ENCODE measurements at regions not wholly inside any gene's neighbourhood (a gene's known extent, or its start where the extent isn't known, plus 50 kb on each side); places are given as distances from the start of the nearest gene placed in this dataset.

DNA sequence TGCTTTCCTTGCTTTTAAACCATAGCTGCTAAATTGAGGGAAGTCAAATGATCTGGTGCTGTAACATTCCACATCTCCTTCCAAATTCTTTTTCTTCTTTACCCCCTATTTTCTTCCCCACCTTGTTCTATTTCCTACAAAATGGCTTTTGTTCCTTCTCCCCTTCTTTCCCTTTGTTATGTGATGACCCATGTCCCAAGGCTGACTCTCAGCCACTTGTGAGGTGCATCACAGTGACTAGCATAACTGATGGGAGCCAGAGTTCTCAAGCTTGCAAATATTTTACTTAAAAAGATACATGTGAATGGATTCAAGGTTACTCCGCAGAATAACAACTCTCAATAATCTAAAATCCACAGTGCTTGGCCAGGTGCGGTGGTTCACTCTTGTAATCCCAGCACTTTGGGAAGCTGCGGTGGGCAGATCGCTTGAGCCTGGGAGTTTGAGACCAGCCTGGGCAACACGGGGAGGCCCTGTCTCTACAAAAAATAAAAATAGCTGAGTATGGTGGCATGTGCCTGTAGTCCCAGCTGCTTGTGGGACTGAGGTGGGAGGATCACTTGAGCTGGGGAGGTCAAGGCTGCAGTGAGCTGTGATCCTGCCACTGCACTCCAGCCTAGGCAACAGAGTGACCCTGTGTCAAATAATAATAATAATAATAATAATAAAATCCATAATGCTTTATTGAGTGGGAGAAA is 100.1 kb upstream of the CERS6 start:
- no peak overlapping the region for H3K4me3 ChIP-seq (ENCODE audit: low read depth, low read length)
- TF ChIP-seq, protein P1, sequence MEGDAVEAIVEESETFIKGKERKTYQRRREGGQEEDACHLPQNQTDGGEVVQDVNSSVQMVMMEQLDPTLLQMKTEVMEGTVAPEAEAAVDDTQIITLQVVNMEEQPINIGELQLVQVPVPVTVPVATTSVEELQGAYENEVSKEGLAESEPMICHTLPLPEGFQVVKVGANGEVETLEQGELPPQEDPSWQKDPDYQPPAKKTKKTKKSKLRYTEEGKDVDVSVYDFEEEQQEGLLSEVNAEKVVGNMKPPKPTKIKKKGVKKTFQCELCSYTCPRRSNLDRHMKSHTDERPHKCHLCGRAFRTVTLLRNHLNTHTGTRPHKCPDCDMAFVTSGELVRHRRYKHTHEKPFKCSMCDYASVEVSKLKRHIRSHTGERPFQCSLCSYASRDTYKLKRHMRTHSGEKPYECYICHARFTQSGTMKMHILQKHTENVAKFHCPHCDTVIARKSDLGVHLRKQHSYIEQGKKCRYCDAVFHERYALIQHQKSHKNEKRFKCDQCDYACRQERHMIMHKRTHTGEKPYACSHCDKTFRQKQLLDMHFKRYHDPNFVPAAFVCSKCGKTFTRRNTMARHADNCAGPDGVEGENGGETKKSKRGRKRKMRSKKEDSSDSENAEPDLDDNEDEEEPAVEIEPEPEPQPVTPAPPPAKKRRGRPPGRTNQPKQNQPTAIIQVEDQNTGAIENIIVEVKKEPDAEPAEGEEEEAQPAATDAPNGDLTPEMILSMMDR (IDR thresholded peaks at IDR 0.05; ENCODE audit: insufficient read depth, low read depth, low read length): no peak
- DNase-seq (ENCODE audit: low read depth): no peak

DNA sequence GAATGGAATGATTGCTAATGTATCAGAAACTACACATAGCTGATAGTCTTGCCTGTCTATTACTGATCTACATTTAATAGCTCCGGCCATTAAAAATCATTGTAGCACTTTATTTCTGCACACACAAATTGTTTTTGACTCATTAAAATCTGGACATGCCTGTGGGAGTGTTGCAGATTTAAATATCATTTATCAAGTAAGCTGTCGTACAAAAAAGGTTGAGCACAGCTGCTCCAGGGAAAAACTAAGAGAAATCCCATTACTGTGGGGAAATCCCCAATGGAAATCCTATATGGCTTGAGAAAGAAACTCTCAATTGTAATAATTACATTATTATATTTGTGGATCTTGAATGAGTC is 99.6 kb upstream of the CERS6 start:
- no peak overlapping the region for H3K4me3 ChIP-seq (ENCODE audit: low read depth, low read length)
- no peak for DNase-seq (ENCODE audit: low read depth)
- TF ChIP-seq, protein P1 (IDR thresholded peaks at IDR 0.05; ENCODE audit: insufficient read depth, low read depth, low read length): no peak

DNA sequence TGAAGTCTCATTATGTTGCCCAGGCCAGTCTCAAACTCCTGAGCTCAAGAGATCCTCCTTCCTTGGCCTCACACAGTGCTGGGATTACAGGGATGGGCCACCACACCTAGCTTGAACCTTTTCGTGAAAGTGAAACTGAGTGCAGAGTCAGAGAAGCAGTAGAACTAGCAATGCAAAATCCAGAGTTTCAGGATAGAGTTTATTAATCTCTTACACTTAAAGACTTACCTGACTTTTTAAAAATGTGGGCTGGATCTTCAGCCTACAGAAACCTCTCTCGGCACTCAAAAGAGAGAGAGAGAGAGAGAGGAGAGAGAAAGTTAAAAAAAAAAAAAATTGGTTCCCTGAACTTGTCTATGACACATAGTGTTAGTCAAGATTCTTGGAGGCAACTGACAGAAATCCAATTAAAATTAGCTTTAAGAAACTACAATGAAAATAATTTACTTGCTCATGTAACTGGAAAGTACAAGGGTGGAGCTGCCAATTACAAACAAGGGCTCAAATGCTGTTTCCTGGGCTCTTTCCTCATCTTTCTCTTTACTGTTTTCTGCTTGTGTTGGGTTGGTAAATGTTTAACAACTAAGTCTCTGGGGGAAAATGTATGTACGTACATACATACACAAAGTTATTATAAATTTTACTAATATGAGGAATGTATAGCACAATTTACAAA is 98.1 kb upstream of the CERS6 start:
- H3K4me3 ChIP-seq (ENCODE audit: low read depth, low read length): no peak overlapping the region
- TF ChIP-seq, protein P1 (IDR thresholded peaks at IDR 0.05; ENCODE audit: insufficient read depth, low read depth, low read length): no peak
- no peak for DNase-seq (ENCODE audit: low read depth)

DNA sequence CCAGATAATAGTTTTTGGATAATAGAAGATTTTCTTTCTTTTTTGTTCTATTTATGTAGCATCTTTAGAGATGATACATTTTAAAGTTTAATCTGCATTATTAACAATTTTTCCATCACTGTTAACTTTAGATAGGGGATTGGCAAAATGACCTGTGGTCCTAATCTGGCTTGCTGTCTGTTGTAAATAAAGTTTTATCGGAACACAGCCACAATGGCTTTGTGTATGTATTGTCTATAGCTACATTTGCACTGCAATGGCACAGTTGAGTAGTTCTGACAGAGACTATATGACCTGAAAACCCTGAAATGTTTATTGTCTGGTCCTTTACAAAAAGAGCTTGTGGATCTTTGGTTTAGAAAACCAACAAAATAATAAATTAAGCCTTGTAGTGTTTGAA is 97.0 kb upstream of the CERS6 start:
- H3K4me3 ChIP-seq (ENCODE audit: low read depth, low read length): no peak overlapping the region
- TF ChIP-seq, protein P1 (IDR thresholded peaks at IDR 0.05; ENCODE audit: insufficient read depth, low read depth, low read length): no peak
- DNase-seq (ENCODE audit: low read depth): no peak

DNA sequence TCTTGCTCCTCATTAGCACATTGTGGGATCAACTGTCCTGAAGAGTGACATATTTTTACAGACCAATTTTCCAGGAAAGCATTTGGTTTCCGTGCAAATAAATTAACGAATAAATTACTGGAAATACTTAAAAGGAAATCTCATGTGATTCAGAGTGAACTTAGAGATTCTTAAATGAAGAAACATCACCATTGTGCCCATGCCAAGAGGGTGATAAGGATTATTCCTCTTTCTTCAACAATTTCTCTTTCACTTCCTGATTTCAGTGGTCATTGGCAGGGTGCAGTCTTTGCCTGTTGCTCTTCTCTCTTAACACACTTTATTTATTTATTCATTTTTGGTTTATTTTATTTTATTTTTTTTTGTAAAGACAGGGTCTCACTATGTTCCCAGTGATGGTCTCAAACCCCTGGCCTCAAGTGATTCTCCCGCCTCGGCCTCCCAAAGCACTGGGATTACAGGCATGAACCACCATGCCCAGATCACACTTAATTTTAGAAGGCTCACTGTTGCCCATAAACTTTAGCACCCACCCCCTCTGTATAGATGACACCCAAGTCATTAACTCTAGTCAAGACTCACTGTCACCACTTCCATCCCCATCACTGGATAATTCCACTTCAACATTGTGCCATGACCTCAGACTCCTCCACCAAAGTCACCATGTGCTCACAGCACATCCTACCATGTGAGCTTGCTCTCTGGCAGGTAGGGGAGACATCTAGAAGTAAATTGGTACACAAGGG is 92.6 kb upstream of the CERS6 start:
- DNase-seq (ENCODE audit: low read depth): no peak
- no peak overlapping the region for H3K4me3 ChIP-seq (ENCODE audit: low read depth, low read length)
- TF ChIP-seq, protein P1 (IDR thresholded peaks at IDR 0.05; ENCODE audit: insufficient read depth, low read depth, low read length): no peak

DNA sequence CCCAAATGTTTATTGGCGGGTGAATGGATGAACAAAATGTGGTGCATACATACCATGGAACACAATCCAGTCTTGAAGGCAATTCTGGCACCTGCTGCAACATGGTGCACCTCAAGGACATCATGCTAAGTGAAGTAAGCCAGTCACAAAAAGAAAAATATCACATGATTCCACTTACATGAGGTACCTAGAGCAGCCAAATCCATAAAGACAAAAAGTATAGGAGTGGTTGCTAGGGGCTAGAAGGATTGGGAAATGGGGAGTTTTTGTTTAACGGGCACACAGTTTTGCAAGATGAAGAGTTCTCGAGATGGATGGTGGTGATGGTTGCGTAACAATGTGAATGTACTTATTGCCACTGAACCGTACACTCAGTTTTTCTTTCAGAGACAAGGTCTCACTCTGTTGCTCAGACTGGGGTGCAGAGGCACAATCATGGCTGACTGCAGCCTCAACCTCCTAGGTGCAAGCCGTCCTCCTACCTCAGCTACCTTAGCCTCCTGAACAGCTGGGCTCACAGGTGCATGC is 90.9 kb upstream of the CERS6 start:
- TF ChIP-seq, protein P1 (IDR thresholded peaks at IDR 0.05; ENCODE audit: insufficient read depth, low read depth, low read length): no peak
- H3K4me3 ChIP-seq (ENCODE audit: low read depth, low read length): no peak overlapping the region
- DNase-seq (ENCODE audit: low read depth): no peak
